ENCODE measurements at regions not wholly inside any gene's neighbourhood (a gene's known extent, or its start where the extent isn't known, plus 50 kb on each side); places are given as distances from the start of the nearest gene placed in this dataset.
"Not testable (repeated sequence)": the region's sequence is repeated elsewhere in the genome, so short reads cannot be mapped to it uniquely, and the experiment has no call there.

DNA sequence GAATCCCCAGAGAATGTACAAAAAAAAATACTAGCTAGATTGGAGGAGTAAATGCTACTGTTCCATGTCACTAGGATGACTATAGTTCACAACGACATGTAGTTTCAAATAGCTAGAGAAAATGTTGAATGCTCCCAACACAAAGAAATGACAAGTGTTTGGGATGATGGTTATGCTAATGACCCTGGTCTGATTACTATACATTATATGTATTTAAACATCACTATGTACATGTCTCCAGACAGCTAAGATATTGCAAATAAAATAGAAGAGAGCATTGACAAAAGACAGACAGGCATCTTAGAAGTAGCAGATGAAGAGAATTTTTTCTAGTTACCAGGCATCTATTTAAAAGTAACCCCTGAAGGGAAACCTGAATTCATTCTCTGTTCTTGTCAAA, 281.6 kb upstream of the SLC16A7 start:
- TF ChIP-seq POLR2A (IDR thresholded peaks at IDR 0.05): no peak
- TF ChIP-seq CTCF (IDR thresholded peaks at IDR 0.05): no peak
- intact Hi-C loops (cut with DNase I): no loop called here
- 73% methylated on average over 1 of the region's 1 CpG for WGBS, 2 donors
- H3K36me3 ChIP-seq (replicated peaks in 1 of 2; ENCODE audit: insufficient read depth in 1 of 2, low read depth in 2 of 2): no peaks in the 10 kb centered on the region
- H3K27ac ChIP-seq: no peak overlapping the region
- H3K9me3 ChIP-seq: no peaks in the 10 kb centered on the region
- DNase-seq (no peak), ATAC-seq (no peak)
- H3K27me3 ChIP-seq: no peaks in the 10 kb centered on the region
- H3K4me3 ChIP-seq: no peak overlapping the region
- H3K4me1 ChIP-seq: no peaks in the 10 kb centered on the region

DNA sequence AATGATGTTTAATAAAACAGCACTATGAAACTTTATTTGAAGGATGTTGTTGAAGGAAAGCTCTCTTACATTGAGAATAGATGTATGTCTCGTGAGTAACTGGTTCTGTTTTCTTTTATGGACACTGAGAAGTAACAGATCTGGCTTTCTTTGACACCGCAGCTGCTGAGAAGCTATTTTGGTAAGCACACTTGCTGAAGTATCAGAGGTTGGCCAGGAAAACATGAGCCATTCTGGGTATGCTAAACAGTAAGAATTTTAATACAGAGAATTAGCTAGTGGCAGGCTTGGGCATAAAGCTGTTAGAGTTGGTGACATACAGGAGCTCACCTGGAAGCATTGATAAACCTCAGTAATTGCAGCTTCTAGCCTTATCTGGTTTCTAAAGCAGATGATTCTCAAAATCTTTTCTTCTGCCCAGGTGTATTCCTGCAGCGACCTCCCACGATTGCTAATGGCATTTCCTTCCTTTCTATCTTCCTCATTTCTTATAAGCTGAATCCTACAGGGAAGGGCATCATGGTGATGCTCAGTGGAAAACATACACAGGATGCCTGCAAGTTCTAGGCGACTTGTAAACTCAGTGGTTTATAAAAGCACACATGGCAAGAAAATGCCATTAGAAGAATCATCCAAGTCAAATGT, 291.6 kb upstream of the SLC16A7 start:
- no peak for TF ChIP-seq CTCF (IDR thresholded peaks at IDR 0.05)
- TF ChIP-seq POLR2A (IDR thresholded peaks at IDR 0.05): no peak
- H3K36me3 ChIP-seq (replicated peaks in 1 of 2; ENCODE audit: insufficient read depth in 1 of 2, low read depth in 2 of 2): no peaks in the 10 kb centered on the region
- intact Hi-C loops (cut with DNase I): no loop called here

DNA sequence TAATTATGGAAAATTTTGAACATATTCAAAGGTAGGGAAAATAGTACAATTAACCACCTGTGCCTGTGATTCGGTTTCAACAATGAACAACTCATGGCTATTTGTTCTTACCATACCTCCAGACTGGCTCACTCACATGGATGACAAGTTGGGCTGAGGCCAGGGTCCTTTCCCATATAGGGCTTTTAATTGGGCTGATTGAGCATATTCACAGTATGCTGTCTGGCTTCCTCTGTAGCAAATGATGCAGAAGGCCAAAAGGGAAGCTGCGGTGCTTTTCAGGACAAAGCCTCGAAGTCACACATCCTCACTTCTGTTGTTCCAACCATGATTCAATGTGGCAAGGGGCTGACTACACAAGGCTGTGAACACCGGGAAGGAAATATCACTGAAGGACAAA, 297.5 kb upstream of the SLC16A7 start:
- intact Hi-C loops (cut with DNase I): no loop called here

More for the DNA sequence above, 291.6 kb upstream of the SLC16A7 start:
- Histone ChIP-seq H3K27ac (no peak overlapping the region), H3K9me3 (no peaks in the 10 kb centered on the region), H3K4me3 (no peak overlapping the region), H3K27me3 (no peaks in the 10 kb centered on the region), H3K4me1 (no peaks in the 10 kb centered on the region)
- 45 to 59% methylated on average over 5 of the region's 5 CpGs for WGBS, 2 donors
- DNase-seq (no peak), ATAC-seq (no peak)

DNA sequence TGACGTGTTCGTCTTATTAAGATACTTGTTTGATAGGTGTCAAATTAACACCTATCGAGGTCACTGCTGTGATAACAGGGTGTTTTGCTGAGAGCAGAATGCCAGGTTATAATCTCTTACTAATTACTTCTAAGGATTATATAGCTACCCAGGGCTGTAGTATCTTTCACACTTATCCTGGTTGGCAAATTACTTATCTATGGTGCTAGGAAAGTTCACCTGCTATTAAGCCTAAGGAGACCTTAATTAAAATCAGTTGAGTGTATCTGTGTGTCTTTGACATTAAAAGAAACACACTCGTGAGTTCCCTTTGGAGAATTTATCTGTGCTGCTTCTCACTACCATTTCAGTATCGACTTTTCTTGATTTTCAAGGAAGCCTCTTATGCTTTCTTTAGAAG, 301.6 kb upstream of the SLC16A7 start:
- Histone ChIP-seq H3K27ac (no peak overlapping the region), H3K27me3 (no peaks in the 10 kb centered on the region), H3K4me1 (no peaks in the 10 kb centered on the region), H3K36me3 (replicated peaks in 1 of 2; ENCODE audit: insufficient read depth in 1 of 2, low read depth in 2 of 2) (no peaks in the 10 kb centered on the region), H3K9me3 (no peaks in the 10 kb centered on the region), H3K4me3 (no peak overlapping the region)
- ATAC-seq (no peak), DNase-seq (no peak)
- intact Hi-C loops (cut with DNase I): no loop called here
- TF ChIP-seq POLR2A (IDR thresholded peaks at IDR 0.05) (no peak), CTCF (IDR thresholded peaks at IDR 0.05) (no peak)
- 41 to 45% methylated on average over 5 of the region's 5 CpGs for WGBS, 2 donors

More for the DNA sequence above, 297.5 kb upstream of the SLC16A7 start:
- Histone ChIP-seq H3K27me3 (no peaks in the 10 kb centered on the region), H3K9me3 (no peaks in the 10 kb centered on the region), H3K4me1 (no peaks in the 10 kb centered on the region), H3K36me3 (replicated peaks in 1 of 2; ENCODE audit: insufficient read depth in 1 of 2, low read depth in 2 of 2) (no peaks in the 10 kb centered on the region), H3K27ac (no peak overlapping the region), H3K4me3 (no peak overlapping the region)
- ATAC-seq (no peak), DNase-seq (no peak)
- WGBS, 2 donors: 65 to 69% methylated on average over 4 of the region's 4 CpGs
- TF ChIP-seq POLR2A (IDR thresholded peaks at IDR 0.05) (no peak), CTCF (IDR thresholded peaks at IDR 0.05) (no peak)

DNA sequence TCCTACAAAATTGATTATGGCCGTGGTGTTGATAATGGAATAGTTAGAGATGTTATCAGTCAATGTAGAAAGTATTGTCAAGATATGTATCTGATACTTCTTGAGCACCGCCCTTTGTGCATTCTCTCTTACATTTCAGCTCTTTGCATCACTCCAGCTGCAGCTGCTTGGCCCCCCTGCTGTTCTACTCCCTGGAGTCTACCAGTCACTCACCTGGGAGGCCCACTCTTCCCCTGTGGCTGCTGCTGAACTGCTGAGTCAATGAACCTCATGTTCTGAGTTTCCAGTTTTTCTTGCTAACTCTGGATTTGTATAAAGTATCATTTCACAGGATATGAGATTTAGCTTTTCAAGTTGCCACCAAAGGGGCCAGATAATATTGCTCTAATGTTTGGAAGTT, 312.8 kb upstream of the SLC16A7 start:
- DNase-seq (no peak), ATAC-seq (no peak)
- Histone ChIP-seq H3K4me3 (no peak overlapping the region), H3K27me3 (no peaks in the 10 kb centered on the region), H3K36me3 (replicated peaks in 1 of 2; ENCODE audit: insufficient read depth in 1 of 2, low read depth in 2 of 2) (no peaks in the 10 kb centered on the region), H3K27ac (no peak overlapping the region), H3K4me1 (no peaks in the 10 kb centered on the region), H3K9me3 (no peaks in the 10 kb centered on the region)
- WGBS, 2 donors: 62 to 66% methylated on average over 2 of the region's 2 CpGs
- intact Hi-C loops (cut with DNase I): no loop called here
- TF ChIP-seq CTCF (IDR thresholded peaks at IDR 0.05) (no peak), POLR2A (IDR thresholded peaks at IDR 0.05) (no peak)

- H3K4me3 ChIP-seq; H3K27ac ChIP-seq; H3K27me3 ChIP-seq; ATAC-seq; DNase-seq; H3K9me3 ChIP-seq; H3K4me1 ChIP-seq; intact Hi-C loops (cut with DNase I); H3K36me3 ChIP-seq (replicated peaks in 1 of 2; ENCODE audit: insufficient read depth in 1 of 2, low read depth in 2 of 2): not testable (repeated sequence)
- 75 to 80% methylated on average over 1 of the region's 1 CpG for WGBS, 2 donors
Observed at GRCh38 chr12:59273561-59273960, 322.3 kb upstream of the SLC16A7 start.
